Fibroblast of skin of right quadriceps (primary cell): ENCODE measurements at regions not wholly inside any gene's neighbourhood (a gene's known extent, or its start where the extent isn't known, plus 50 kb on each side); places are given as distances from the start of the nearest gene placed in this dataset.

ENCODE experiments used
- DNase-seq: peaks from one replicate; pipeline ENCODE4 v3.0.0-alpha.2; 2013

DNA sequence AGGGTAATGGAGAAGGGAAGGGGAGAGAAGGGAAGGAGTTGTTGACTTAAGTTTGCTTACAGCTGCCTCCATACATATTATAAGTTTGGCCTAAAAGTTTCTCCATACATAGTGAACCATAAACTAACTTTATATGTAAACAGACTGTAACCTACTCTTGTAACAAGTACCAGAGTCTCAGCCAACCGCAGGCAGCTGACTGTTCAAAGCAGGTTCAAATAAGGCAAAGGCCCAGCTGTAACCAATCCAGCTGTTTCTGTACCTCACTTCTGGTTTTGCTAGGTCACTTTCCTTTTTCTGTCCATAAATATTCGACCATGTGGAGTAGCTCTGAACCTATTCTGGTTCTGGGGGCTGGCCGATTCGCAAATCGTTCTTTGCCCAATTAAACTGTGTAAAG is 591.2 kb downstream of the INSC start:
- DNase-seq: no peak

DNA sequence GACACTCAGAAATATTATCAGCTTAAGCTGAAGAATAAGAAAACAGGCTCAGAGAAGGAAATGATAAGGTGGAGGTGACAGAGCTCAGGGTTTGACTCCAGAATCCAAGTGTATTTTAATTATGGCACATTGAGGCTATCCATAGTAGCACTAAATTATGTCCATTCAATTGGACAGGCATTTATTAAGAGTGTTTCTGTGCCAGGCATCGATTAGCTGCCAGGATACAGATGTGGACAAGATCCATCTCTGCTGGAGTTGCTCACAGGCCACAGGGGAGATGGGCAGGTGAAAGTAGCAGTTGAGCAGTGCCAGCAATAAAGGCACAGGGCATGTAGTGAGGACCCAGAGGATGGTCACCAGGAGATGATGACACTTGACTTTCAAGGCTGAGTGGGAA is 592.5 kb downstream of the INSC start:
- DNase-seq: no peak

DNA sequence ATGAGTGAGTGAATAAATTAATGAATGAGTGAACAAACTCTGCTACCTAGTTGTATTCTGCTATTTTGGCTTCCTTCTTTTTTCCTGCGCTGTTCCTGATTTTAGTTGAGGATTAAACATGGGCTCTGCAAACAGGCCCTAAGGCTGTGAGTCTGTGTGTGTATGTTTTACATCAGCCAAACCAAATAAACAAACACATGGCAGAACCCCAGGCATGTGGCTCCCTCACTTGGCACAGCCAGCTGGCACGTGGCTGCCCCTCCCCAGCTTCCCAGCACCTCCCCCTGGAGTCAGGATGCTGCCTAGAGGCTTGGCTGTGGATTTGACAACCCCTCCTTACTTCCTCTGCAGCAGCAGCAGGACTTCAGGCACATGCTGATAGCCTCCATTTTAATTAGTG is 593.2 kb downstream of the INSC start:
- DNase-seq: peak; percentile 3

DNA sequence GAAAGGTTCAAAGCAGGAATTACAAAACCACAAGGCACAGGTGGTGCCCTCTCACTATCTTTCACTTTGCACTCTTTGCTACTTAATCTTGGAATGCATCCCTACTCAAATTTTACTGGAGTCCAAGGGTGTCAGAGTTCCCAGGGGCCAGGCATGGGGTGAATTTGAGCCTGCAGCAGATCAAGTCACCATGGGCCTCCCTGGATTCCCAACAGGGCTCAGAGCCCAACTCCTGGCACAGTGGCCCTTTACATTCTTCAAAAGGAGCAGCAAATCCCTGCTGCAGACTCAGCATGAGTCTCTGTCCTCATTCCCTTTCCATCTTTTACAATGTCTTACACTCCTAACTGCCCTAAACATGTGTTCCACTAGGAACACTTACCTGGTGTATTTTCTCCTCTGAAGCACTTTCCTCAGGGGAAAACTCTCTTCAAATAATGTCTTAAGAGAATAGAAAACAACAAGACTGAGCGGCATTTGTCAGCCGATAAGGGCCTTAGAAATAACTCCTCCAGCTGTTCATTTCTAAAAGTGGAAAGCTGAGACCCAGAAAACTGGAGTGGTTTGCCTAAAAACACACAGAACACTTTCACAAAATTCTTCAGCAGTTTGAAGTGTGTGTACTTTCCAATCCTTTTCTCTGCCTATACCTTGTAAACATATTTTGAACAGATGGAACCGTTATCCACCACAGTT is 596.0 kb downstream of the INSC start:
- DNase-seq: no peak

DNA sequence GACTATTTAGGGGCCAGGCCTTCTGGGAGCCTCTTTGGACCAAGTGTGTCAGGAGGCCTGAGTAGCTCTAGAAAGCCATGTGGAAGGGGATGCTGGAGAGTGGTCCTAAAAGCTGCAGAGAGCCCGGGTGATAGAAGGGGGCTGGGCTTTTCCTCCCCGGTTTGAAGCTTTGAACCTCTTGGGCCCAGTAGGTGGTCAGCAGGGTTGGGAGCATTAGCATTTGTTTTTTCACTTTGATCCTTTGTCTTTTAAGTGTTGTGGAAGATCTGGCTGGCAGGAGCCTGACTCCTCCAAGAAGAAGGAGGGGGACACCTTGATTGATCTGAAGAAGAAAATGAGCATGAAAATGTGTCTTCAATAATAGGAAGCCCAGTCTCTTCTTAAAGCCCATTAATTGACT is 596.6 kb downstream of the INSC start:
- no peak for DNase-seq

DNA sequence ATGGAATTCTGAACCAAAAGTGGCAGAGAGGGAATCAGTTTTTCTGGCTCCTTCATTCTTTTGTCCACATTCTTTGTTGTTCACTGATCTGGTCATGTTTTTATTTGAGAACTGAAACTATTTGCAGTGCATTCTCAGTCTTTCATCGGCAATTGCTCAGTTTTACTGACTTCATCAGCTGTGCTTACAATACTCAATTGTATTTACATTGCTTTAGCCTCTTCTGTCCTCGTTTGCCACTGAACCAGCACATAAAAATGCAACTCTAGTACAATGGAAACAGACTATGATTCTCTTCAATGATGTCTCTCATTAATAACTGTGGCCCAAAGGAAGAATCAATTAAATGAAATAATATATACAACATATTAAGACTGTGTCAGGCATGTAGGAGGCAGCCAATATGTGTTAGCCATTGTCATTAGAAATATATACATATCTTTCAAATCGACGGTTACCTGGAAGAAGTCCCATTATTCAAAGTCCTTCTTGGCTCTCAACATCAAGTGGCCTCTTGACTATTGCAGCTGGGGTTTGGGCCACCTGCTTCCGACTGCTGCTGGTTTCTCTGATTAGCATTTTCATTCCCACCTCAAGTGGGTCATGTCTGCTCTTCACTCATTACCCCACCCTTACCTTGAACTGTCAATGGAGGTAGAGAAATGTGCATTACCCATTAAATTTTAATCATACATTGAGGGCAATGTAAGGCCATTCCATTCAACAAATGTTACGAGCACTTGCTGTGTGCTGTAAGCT is 600.1 kb downstream of the INSC start:
- DNase-seq: no peak

DNA sequence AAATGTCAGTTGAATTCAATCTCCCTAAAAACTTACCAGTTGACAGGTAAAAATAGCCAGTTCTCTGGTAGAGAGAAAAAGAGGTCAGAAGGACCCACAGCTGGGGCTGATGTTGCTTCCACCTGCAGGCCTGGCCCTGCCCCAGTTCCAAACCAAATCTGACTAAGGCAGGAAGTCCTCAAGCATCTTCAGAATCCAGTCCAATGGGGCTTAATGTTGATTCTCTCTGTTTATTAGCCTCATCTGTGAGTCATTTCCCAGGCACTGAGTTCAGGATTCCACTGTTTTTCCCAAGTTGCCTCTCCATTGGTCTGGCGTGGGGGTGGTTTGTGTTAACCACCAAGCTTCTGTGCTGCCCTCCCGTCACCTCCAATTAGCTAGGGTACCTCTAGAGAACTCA is 601.8 kb downstream of the INSC start:
- DNase-seq: no peak

- DNase-seq: no peak
These were observed 605.7 kb downstream of the INSC start for GRCh38 chr11:15720460-15720859.

DNA sequence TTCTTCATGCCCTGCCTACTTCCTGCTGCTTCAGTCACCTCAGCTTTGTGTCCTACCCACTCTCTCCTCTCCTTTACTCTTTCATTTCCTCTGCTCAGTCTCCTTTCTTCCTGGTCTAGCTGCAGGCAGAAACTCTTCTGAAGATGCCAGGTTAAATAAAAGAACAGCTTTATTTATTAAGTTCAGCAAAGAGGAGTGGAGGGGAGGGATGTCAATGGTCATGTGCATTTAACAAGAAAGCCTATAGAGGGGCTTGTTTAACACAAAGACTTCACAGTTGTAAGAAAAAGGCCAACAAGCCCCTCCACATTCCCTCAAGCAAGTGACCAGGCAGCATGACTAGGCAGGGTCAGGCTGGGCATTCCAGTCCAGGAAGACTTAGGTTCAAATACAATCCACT is 609.2 kb downstream of the INSC start:
- no peak for DNase-seq

DNA sequence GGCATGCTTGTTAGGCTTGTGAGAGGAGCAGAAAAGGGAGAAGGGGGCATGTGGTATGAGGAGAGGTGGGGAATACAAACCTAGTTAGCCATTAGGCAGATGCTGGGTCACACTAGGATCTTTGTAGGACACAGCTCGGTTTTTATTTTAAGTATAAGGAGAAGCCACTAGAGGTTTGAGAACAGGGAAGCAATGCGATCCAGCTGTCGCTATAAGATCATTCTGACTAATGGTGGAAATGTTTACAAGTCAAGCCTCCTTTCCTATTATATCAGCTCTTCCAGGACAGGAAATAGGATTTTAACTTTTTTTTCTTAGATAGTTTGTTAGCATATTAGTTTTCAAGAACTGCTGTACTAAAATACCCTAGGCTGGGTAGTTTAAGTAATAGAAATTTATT is 609.9 kb downstream of the INSC start:
- no peak for DNase-seq

DNA sequence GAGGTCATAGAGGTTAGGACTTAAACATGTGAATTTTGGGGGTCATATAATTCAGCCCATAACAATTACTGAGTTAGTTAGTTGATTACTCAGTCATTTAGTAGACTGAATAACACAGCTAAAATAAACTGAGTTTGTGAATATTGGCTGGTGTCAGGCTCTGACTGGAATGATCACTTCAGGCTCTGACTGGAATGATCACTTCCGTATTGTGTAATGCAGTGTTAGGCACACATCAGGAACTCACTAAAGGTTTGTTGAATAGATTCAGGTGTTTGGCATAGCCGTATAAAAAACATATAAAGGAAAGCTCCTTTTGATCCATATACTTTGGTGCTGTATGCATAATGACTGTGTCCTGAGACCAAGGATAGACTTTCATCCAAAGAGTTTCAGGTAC is 610.5 kb downstream of the INSC start:
- DNase-seq: no peak

GRCh38 chr11:15726221-15726746 is 611.6 kb downstream of the INSC start:
- no peak for DNase-seq

GRCh38 chr11:15726893-15727519 is 612.3 kb downstream of the INSC start:
- no peak for DNase-seq

GRCh38 chr11:15727520-15727914 is 612.8 kb downstream of the INSC start:
- DNase-seq: no peak

DNA sequence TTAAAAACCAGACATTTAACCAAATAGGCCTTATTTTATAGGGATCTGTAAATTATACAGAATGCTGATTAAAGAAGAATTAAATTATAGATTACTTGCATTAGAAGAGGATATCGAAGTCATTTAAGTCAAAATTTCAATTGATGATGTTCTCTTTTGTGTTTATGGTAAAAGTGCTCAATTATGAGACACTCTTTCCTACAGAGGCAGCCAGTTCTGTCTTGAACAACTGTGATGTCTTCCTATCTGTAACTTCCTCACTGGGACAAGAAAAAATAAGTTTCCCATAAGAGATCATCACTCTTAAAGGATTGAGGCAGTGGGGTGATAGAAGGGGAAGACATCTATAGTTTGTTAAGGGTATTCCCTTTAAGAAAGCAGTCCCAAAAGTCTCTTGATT is 613.5 kb downstream of the INSC start:
- DNase-seq: no peak

GRCh38 chr11:15730263-15730994 is 615.7 kb downstream of the INSC start:
- DNase-seq: no peak

GRCh38 chr11:15730995-15731385 is 616.3 kb downstream of the INSC start:
- DNase-seq: no peak

DNA sequence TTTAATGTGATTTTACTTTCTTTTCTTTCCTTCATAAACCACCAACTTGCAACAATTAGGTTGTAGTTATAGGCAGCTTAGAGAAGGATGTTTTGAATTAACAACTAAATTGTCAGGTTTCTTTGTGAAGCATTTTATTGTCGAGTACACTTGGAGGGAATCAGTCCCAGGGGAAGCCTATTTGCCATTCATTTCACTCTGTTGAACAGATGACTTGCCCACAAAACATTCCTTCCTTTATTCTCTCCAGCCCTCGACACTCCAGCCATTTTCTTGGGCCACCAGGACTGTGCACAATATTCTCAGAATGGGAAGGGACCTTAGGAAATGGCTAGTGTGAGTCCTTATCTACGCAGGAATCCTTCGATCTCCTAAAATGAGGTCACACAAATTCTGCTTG is 620.6 kb downstream of the SOX6 start:
- peak; percentile 2 for DNase-seq

DNA sequence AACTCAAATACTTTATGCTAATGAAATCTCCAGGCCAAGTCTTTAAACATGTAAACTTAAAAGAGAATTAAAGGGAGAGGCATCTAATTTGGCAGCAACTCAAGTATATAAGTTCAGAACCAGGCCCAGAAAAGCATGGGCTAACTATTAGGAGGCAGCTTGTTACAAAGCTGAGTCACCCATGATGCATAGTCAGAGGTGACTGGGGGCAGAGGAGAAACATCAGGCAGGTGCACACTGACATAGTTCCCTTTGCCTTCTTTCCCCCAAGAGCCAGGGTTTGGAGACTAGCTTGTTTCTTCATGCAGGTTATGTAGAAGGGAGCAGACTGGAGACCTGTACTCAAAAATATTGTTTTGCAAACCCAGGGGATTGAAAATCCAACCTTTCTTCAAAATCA is 619.0 kb downstream of the SOX6 start:
- DNase-seq: no peak

GRCh38 chr11:15738931-15739330 is 617.4 kb downstream of the SOX6 start:
- no peak for DNase-seq

GRCh38 chr11:15742626-15743519 is 613.5 kb downstream of the SOX6 start:
- no peak for DNase-seq

- no peak for DNase-seq
These were observed 611.7 kb downstream of the SOX6 start for GRCh38 chr11:15744693-15745092.
